ENCODE measurements at regions not wholly inside any gene's neighbourhood (a gene's known extent, or its start where the extent isn't known, plus 50 kb on each side); places are given as distances from the start of the nearest gene placed in this dataset.
"Not testable (repeated sequence)": the region's sequence is repeated elsewhere in the genome, so short reads cannot be mapped to it uniquely, and the experiment has no call there.

GRCh38 chr6:27642744-27643456 is 170.0 kb upstream of the ZNF184 start:
- no peak overlapping the region for H3K27ac Mint-ChIP-seq (ENCODE audit: unreplicated experiment)
- H3K27me3 Mint-ChIP-seq (ENCODE audit: unreplicated experiment): peaks cover 1% of the 10 kb centered on the region

GRCh38 chr6:27635886-27636285 is 163.0 kb upstream of the ZNF184 start:
- peaks cover 10% of the 10 kb centered on the region for H3K27me3 Mint-ChIP-seq (ENCODE audit: unreplicated experiment)
- not testable (repeated sequence) for DNase-seq

More at GRCh38 chr6:27642744-27643456, 170.0 kb upstream of the ZNF184 start:
- no peaks in the 10 kb centered on the region for H3K36me3 Mint-ChIP-seq (ENCODE audit: unreplicated experiment)
- no peak for DNase-seq
- no peaks in the 10 kb centered on the region for H3K4me1 Mint-ChIP-seq (ENCODE audit: low read depth, unreplicated experiment)
- H3K9me3 Mint-ChIP-seq (ENCODE audit: unreplicated experiment): no peaks in the 10 kb centered on the region
- no peak overlapping the region for H3K4me3 Mint-ChIP-seq (ENCODE audit: unreplicated experiment)
- no peak for TF ChIP-seq CTCF (IDR thresholded peaks at IDR 0.05; ENCODE audit: partially characterized antibody, unreplicated experiment)

DNA sequence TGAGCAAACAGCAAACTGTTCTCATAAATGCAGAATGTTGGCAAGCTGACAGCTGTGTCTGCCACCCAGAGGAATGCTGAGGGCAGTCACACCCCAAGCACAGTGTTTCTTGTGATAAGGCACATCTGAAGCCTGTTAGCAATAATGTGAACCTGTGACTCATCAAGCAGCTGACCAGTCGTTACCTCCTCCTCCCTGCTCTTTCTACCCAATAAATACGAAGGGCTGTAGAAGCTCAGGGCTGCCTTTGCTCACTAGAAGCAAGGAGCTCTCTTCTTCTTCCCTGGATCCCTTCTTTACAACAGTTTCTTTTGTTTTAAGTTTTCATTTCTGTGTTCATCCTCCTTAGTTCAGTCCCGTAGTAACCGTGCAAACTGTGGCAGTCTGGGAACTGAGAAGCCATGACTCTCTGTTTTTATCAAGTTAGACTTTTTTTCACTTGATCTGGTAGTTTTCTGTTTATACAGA is 160.3 kb upstream of the ZNF184 start:
- H3K4me1 Mint-ChIP-seq (ENCODE audit: low read depth, unreplicated experiment); H3K4me3 Mint-ChIP-seq (ENCODE audit: unreplicated experiment); DNase-seq; H3K36me3 Mint-ChIP-seq (ENCODE audit: unreplicated experiment); H3K27ac Mint-ChIP-seq (ENCODE audit: unreplicated experiment): not testable (repeated sequence)
- peaks cover 15% of the 10 kb centered on the region for H3K27me3 Mint-ChIP-seq (ENCODE audit: unreplicated experiment)
- peaks cover 11% of the 10 kb centered on the region for H3K9me3 Mint-ChIP-seq (ENCODE audit: unreplicated experiment)

More at GRCh38 chr6:27635886-27636285, 163.0 kb upstream of the ZNF184 start:
- H3K9me3 Mint-ChIP-seq (ENCODE audit: unreplicated experiment); H3K4me3 Mint-ChIP-seq (ENCODE audit: unreplicated experiment); H3K4me1 Mint-ChIP-seq (ENCODE audit: low read depth, unreplicated experiment); H3K27ac Mint-ChIP-seq (ENCODE audit: unreplicated experiment); H3K36me3 Mint-ChIP-seq (ENCODE audit: unreplicated experiment): not testable (repeated sequence)

GRCh38 chr6:27631609-27631916 is 158.7 kb upstream of the ZNF184 start:
- peak overlapping the region; percentile 99 for H3K4me3 Mint-ChIP-seq (ENCODE audit: unreplicated experiment)
- TF ChIP-seq CTCF (IDR thresholded peaks at IDR 0.05; ENCODE audit: partially characterized antibody, unreplicated experiment): no peak
- no peak overlapping the region for H3K27ac Mint-ChIP-seq (ENCODE audit: unreplicated experiment)

DNA sequence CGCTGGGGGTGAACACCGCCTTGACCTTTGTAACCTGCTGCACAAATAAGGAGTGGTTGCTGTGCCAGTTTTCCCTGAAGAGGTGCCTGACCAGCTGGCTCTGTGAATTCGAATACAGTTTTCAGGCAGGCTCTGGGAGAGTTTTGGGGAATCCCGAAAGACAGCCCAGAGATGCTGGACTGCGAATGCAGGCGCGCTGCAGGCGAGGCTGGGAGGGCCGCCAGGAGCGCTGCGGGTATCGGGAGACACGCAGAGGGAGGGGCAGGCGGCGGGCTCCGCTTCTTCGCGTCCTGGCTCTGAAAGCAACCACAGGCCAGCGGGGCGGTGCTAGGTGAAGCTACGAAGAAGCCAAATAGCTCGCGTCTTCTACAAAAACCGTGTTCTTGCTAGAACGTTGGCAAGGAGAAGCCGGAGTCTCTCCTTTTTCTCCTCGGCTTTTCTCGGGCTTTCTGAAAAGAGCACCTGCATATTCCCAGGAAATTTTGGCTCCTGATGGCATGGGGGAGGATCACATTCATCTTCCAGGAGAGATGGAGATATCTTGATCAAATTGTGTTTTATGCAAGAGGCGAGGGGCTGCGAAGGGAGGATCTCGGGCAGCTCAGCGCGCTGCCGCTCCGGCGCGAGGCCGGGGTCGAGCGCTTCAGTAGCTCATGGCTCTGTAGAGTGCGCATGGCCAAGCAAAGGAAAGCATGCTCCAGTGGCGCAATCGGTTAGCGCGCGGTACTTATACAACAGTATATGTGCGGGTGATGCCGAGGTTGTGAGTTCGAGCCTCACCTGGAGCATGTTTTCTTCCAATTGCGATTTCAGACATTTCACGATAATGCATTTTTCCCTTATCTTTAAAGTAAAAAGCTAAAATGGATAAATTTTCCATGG is 158.1 kb upstream of the ZNF184 start:
- peak overlapping the region; percentile 99 for H3K4me3 Mint-ChIP-seq (ENCODE audit: unreplicated experiment)

More at GRCh38 chr6:27631609-27631916, 158.7 kb upstream of the ZNF184 start:
- DNase-seq: no peak
- H3K9me3 Mint-ChIP-seq (ENCODE audit: unreplicated experiment): peaks cover 11% of the 10 kb centered on the region
- H3K36me3 Mint-ChIP-seq (ENCODE audit: unreplicated experiment): peaks cover 4% of the 10 kb centered on the region
- peaks cover 15% of the 10 kb centered on the region for H3K27me3 Mint-ChIP-seq (ENCODE audit: unreplicated experiment)
- H3K4me1 Mint-ChIP-seq (ENCODE audit: low read depth, unreplicated experiment): peaks cover 3% of the 10 kb centered on the region

More for the DNA sequence above, 158.1 kb upstream of the ZNF184 start:
- peak; percentile 86 for DNase-seq
- Mint-ChIP-seq H3K27me3 (ENCODE audit: unreplicated experiment) (peaks cover 15% of the 10 kb centered on the region), H3K36me3 (ENCODE audit: unreplicated experiment) (peaks cover 4% of the 10 kb centered on the region), H3K4me1 (ENCODE audit: low read depth, unreplicated experiment) (peaks cover 3% of the 10 kb centered on the region), H3K9me3 (ENCODE audit: unreplicated experiment) (peaks cover 11% of the 10 kb centered on the region), H3K27ac (ENCODE audit: unreplicated experiment) (peak overlapping the region; percentile 87)
- TF ChIP-seq CTCF (IDR thresholded peaks at IDR 0.05; ENCODE audit: partially characterized antibody, unreplicated experiment): no peak

Data from glutamatergic neuron (in vitro differentiated cells).